PFSK-1 (cell line): ENCODE measurements at regions not wholly inside any gene's neighbourhood (a gene's known extent, or its start where the extent isn't known, plus 50 kb on each side); places are given as distances from the start of the nearest gene placed in this dataset.

Experiments
- POLR2AphosphoS5 ChIP-seq: IDR thresholded peaks from 2 replicates; pipeline ENCODE4 v1.6.1; 2012; ENCODE audit warnings: low read depth, mild to moderate bottlenecking, control low read depth, low read length, moderate library complexity
- REST ChIP-seq, 2 experiments: IDR thresholded peaks; 2 replicates each; pipeline versions ENCODE4 v1.6.1 to v1.8.0; 2011 to 2012; ENCODE audit warnings: low read depth in 2 of 2, low read length in 2 of 2, control low read depth in 1 of 2, inconsistent platforms in 1 of 2, mild to moderate bottlenecking in 1 of 2, moderate library complexity in 1 of 2; ENCODE audit not compliant: insufficient read depth in 1 of 2
- TAF1 ChIP-seq: IDR thresholded peaks from 2 replicates; pipeline ENCODE4 v1.6.1; 2012; ENCODE audit warnings: low read length, control low read depth, borderline replicate concordance; ENCODE audit not compliant: insufficient read depth

GRCh38 chr6:77979204-77979603 is 326.4 kb downstream of the MEI4 start:
- TF ChIP-seq TAF1: no peak
- no peak for TF ChIP-seq POLR2AphosphoS5
- no peak for TF ChIP-seq REST (IDR thresholded peaks at IDR 0.05; ENCODE audit: insufficient read depth in 1 of 2, low read depth in 2 of 2, low read length in 2 of 2)
